HEK293 (cell line): ENCODE measurements at regions not wholly inside any gene's neighbourhood (a gene's known extent, or its start where the extent isn't known, plus 50 kb on each side); places are given as distances from the start of the nearest gene placed in this dataset.
A peak's percentile ranks its signal among the peaks of the same experiment; 100 is the strongest.

Experiments
- AEBP2 ChIP-seq: fragments of 450-650 bp; formaldehyde crosslinking; IDR thresholded peaks from 2 replicates; pipeline ENCODE4 v1.5.1; 2016; ENCODE audit warnings: missing biosample characterization, missing genetic modification characterization, borderline replicate concordance
- BCL11B ChIP-seq: fragments of 450-650 bp; formaldehyde crosslinking; IDR thresholded peaks from 2 replicates; pipeline ENCODE4 v1.5.1; 2016; ENCODE audit warnings: low read depth, missing biosample characterization, missing genetic modification characterization
- HIC1 ChIP-seq: fragments of 450-650 bp; formaldehyde crosslinking; IDR thresholded peaks from 2 replicates; pipeline ENCODE4 v1.5.1; 2016; ENCODE audit warnings: missing biosample characterization, missing genetic modification characterization
- KLF17 ChIP-seq: fragments of 450-650 bp; formaldehyde crosslinking; IDR thresholded peaks from 2 replicates; pipeline ENCODE4 v1.5.1; 2016; ENCODE audit warnings: missing biosample characterization, missing genetic modification characterization
- KLF9 ChIP-seq: fragments of 450-650 bp; formaldehyde crosslinking; IDR thresholded peaks from 2 replicates; pipeline ENCODE4 v1.5.1; 2016; ENCODE audit warnings: missing biosample characterization, missing genetic modification characterization, low read depth
- PRDM6 ChIP-seq: fragments of 450-650 bp; formaldehyde crosslinking; IDR thresholded peaks from 2 replicates; pipeline ENCODE4 v1.5.1; 2017; ENCODE audit warnings: missing biosample characterization, missing genetic modification characterization
- SP2 ChIP-seq: fragments of 450-650 bp; formaldehyde crosslinking; IDR thresholded peaks from 2 replicates; pipeline ENCODE4 v1.5.1; 2016; ENCODE audit warnings: missing biosample characterization, missing genetic modification characterization
- WT1 ChIP-seq: fragments of 450-650 bp; formaldehyde crosslinking; IDR thresholded peaks from 2 replicates; pipeline ENCODE4 v1.5.1; 2016; ENCODE audit warnings: missing biosample characterization, missing genetic modification characterization
- ZBTB11 ChIP-seq: fragments of 450-650 bp; formaldehyde crosslinking; conservative IDR thresholded peaks from 2 replicates; pipeline ENCODE4 v1.5.1; 2016; ENCODE audit warnings: low read depth, missing biosample characterization, missing genetic modification characterization
- ZBTB44 ChIP-seq: fragments of 450-650 bp; IDR thresholded peaks from 2 replicates; pipeline ENCODE4 v1.5.1; 2018; ENCODE audit warnings: missing biosample characterization, mild to moderate bottlenecking, missing genetic modification characterization
- ZBTB49 ChIP-seq: fragments of 450-650 bp; formaldehyde crosslinking; IDR thresholded peaks from 2 replicates; pipeline ENCODE4 v1.5.1; 2016; ENCODE audit warnings: missing biosample characterization, missing genetic modification characterization, low read depth
- ZFP37 ChIP-seq: fragments of 450-650 bp; formaldehyde crosslinking; IDR thresholded peaks from 2 replicates; pipeline ENCODE4 v1.5.1; 2016; ENCODE audit warnings: missing biosample characterization, missing genetic modification characterization
- ZNF114 ChIP-seq: fragments of 450-650 bp; formaldehyde crosslinking; IDR thresholded peaks from 2 replicates; pipeline ENCODE4 v1.5.0; 2017; ENCODE audit warnings: missing biosample characterization, missing genetic modification characterization
- ZNF155 ChIP-seq: fragments of 450-650 bp; formaldehyde crosslinking; IDR thresholded peaks from 2 replicates; pipeline ENCODE4 v1.5.1; 2016; ENCODE audit warnings: missing biosample characterization, missing genetic modification characterization
- ZNF184 ChIP-seq: fragments of 450-650 bp; IDR thresholded peaks from 2 replicates; pipeline ENCODE4 v1.5.1; 2018; ENCODE audit warnings: missing biosample characterization, mild to moderate bottlenecking, missing genetic modification characterization
- ZNF2 ChIP-seq: fragments of 450-650 bp; formaldehyde crosslinking; IDR thresholded peaks from 2 replicates; pipeline ENCODE4 v1.5.1; 2016; ENCODE audit warnings: missing biosample characterization, missing genetic modification characterization
- ZNF501 ChIP-seq: fragments of 450-650 bp; formaldehyde crosslinking; IDR thresholded peaks from 2 replicates; pipeline ENCODE4 v1.5.1; 2016; ENCODE audit warnings: missing biosample characterization, missing genetic modification characterization
- ZNF544 ChIP-seq: fragments of 450-650 bp; formaldehyde crosslinking; IDR thresholded peaks from 2 replicates; pipeline ENCODE4 v1.5.0; 2017; ENCODE audit warnings: missing biosample characterization, missing genetic modification characterization
- ZNF645 ChIP-seq: fragments of 450-650 bp; formaldehyde crosslinking; IDR thresholded peaks from 2 replicates; pipeline ENCODE4; 2016; ENCODE audit warnings: missing biosample characterization, missing genetic modification characterization
- ZNF704 ChIP-seq: fragments of 450-650 bp; formaldehyde crosslinking; IDR thresholded peaks from 2 replicates; pipeline ENCODE4 v1.5.1; 2016; ENCODE audit warnings: missing biosample characterization, missing genetic modification characterization
- ZNF843 ChIP-seq: fragments of 450-650 bp; formaldehyde crosslinking; IDR thresholded peaks from 2 replicates; pipeline ENCODE4 v1.5.1; 2016; ENCODE audit warnings: missing biosample characterization, missing genetic modification characterization
- ZSCAN18 ChIP-seq: fragments of 450-650 bp; formaldehyde crosslinking; IDR thresholded peaks from 2 replicates; pipeline ENCODE4 v1.5.1; 2016; ENCODE audit warnings: missing biosample characterization, missing genetic modification characterization

- TF ChIP-seq ZBTB49 (no peak), KLF9 (tag by site-specific recombination) (no peak), ZNF2 (no peak), ZSCAN18 (tag by site-specific recombination) (no peak), WT1 (tag by site-specific recombination) (peak; percentile 79), PRDM6 (peak; percentile 90), ZNF155 (tag by site-specific recombination) (no peak), ZNF544 (tag by site-specific recombination) (no peak), AEBP2 (tag by site-specific recombination) (no peak), ZNF501 (tag by site-specific recombination) (no peak), ZNF114 (tag by site-specific recombination) (no peak), SP2 (tag by site-specific recombination) (no peak), ZNF184 (tag by site-specific recombination) (no peak), KLF17 (tag by site-specific recombination) (no peak), ZNF843 (tag by site-specific recombination) (peak; percentile 47), ZBTB11 (tag by site-specific recombination) (no peak), ZFP37 (tag by site-specific recombination) (no peak), BCL11B (tag by site-specific recombination) (no peak), ZBTB44 (tag by site-specific recombination) (peak; percentile 62), HIC1 (tag by site-specific recombination) (no peak), ZNF704 (no peak), ZNF645 (tag by site-specific recombination) (no peak)
These were observed 142.1 kb upstream of the ADAMTSL1 start (continued) for GRCh38 chr9:18331808-18332209.
